ENCODE measurements at regions not wholly inside any gene's neighbourhood (a gene's known extent, or its start where the extent isn't known, plus 50 kb on each side); places are given as distances from the start of the nearest gene placed in this dataset.
"Not testable (repeated sequence)": the region's sequence is repeated elsewhere in the genome, so short reads cannot be mapped to it uniquely, and the experiment has no call there.

DNA sequence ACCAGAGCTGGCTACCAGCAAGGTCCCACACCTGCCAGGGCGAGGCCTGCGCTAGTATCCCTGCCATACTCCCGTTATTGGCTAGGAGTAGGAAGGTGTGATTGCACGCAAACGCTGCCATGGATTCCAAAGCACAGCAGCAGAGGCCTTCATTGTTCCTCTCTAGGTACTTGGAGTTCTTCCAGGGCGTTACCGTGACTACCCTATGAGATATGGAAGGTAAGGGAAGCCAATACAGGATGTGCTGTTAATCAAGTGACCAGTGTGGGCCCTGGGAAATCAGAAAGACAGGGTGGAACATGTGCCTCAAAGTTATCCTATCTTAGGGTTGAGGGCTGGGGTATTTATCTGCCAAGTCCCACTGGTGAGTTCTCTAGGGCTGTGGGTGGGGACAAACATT is 320.7 kb upstream of the DPP6 start:
- H3K4me3 ChIP-seq (ENCODE audit: low read depth in 2 of 2, low read length in 2 of 2); intact Hi-C loops (cut with micrococcal nuclease; ENCODE audit: unreplicated experiment); CTCF ChIA-PET; DNase-seq (ENCODE audit: low read depth, low spot score); H3K27ac ChIP-seq (ENCODE audit: low read length); BruUV-seq (replicated peaks); in situ Hi-C loops (cut with HindIII; ENCODE audit: low pct_unique_long_range_greater_than_20kb, low sequenced_read_pairs); ATAC-seq; H3K4me1 ChIP-seq (ENCODE audit: control insufficient read depth, insufficient read depth, low read length); H3K9me3 ChIP-seq (ENCODE audit: control insufficient read depth, insufficient read depth, low read depth, low read length); POLR2A ChIA-PET; H3K27me3 ChIP-seq (ENCODE audit: control insufficient read depth, insufficient read depth, low read length); H3K36me3 ChIP-seq (ENCODE audit: control insufficient read depth, insufficient read depth, low read length): not testable (repeated sequence)

DNA sequence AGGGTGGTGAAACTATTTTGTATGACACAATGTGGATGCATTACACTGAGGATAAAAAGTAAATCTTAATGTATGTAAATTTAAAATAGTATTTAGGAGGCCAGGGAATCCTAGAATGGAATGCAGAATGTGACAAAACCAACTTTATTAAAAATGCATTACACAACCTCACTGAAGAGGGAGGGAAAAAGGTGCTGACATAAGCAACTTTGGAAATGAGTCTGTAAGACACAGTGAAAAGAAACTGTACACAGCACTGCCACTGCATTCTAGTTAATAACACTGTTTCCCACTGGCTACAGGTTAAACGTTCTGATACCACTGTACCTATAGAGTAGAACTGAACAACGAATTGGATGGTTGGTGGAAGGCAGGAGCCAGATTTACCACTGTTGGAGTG is 308.8 kb upstream of the DPP6 start:
- intact Hi-C loops (cut with micrococcal nuclease; ENCODE audit: unreplicated experiment); H3K4me3 ChIP-seq (ENCODE audit: low read depth in 2 of 2, low read length in 2 of 2); DNase-seq (ENCODE audit: low read depth, low spot score); ATAC-seq; in situ Hi-C loops (cut with HindIII; ENCODE audit: low pct_unique_long_range_greater_than_20kb, low sequenced_read_pairs); H3K27ac ChIP-seq (ENCODE audit: low read length); BruUV-seq (replicated peaks); H3K9me3 ChIP-seq (ENCODE audit: control insufficient read depth, insufficient read depth, low read depth, low read length); H3K27me3 ChIP-seq (ENCODE audit: control insufficient read depth, insufficient read depth, low read length); CTCF ChIA-PET; POLR2A ChIA-PET; H3K36me3 ChIP-seq (ENCODE audit: control insufficient read depth, insufficient read depth, low read length); H3K4me1 ChIP-seq (ENCODE audit: control insufficient read depth, insufficient read depth, low read length): not testable (repeated sequence)

DNA sequence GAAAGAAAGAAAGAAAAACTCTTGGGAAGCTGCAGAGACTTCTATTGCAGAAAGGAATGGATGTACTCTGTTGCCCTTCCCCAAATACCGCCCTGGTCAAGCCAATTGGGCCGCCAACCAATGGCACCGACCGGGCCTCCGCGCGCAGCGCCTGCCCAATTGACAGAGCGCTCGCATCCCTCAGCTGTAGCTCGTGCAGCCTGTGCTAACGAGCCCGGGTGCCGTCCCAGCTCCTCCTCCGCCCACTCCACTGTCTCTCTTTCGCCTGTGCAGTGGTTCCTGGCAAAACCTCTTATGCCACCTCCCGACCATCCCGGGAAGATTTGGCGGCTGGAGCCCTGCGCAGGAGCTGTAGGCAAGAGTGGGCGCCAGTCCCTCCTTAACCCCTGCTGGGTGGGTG is 304.2 kb upstream of the DPP6 start:
- intact Hi-C loops (cut with micrococcal nuclease; ENCODE audit: unreplicated experiment); ATAC-seq; H3K4me3 ChIP-seq (ENCODE audit: low read depth in 2 of 2, low read length in 2 of 2); DNase-seq (ENCODE audit: low read depth, low spot score); POLR2A ChIA-PET; BruUV-seq (replicated peaks); H3K4me1 ChIP-seq (ENCODE audit: control insufficient read depth, insufficient read depth, low read length); H3K27ac ChIP-seq (ENCODE audit: low read length); H3K9me3 ChIP-seq (ENCODE audit: control insufficient read depth, insufficient read depth, low read depth, low read length); CTCF ChIA-PET; in situ Hi-C loops (cut with HindIII; ENCODE audit: low pct_unique_long_range_greater_than_20kb, low sequenced_read_pairs); H3K27me3 ChIP-seq (ENCODE audit: control insufficient read depth, insufficient read depth, low read length); H3K36me3 ChIP-seq (ENCODE audit: control insufficient read depth, insufficient read depth, low read length): not testable (repeated sequence)

DNA sequence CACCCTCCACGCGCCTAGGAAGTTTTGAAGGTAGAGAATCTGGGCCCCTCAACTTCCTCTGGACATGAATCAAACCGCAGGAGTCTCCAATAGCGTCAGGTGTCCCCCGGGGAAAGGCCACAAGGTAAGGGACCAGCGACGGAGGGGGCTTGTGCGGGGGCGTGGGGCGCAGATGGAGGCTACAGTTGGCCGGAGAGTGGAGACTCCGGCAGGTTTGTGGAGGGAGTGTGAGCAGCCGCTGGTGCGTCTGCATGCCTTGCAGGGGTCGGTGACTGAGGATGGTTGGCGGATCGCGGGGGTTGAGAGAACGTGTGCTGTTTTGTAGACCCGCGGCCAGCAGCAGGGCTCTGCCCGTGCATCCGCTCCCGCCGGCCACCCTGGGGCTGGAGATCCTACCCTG is 303.3 kb upstream of the DPP6 start:
- DNase-seq (ENCODE audit: low read depth, low spot score); ATAC-seq; H3K36me3 ChIP-seq (ENCODE audit: control insufficient read depth, insufficient read depth, low read length); H3K4me3 ChIP-seq (ENCODE audit: low read depth in 2 of 2, low read length in 2 of 2); H3K27ac ChIP-seq (ENCODE audit: low read length); H3K27me3 ChIP-seq (ENCODE audit: control insufficient read depth, insufficient read depth, low read length); in situ Hi-C loops (cut with HindIII; ENCODE audit: low pct_unique_long_range_greater_than_20kb, low sequenced_read_pairs); POLR2A ChIA-PET; H3K9me3 ChIP-seq (ENCODE audit: control insufficient read depth, insufficient read depth, low read depth, low read length); intact Hi-C loops (cut with micrococcal nuclease; ENCODE audit: unreplicated experiment); CTCF ChIA-PET; BruUV-seq (replicated peaks); H3K4me1 ChIP-seq (ENCODE audit: control insufficient read depth, insufficient read depth, low read length): not testable (repeated sequence)

DNA sequence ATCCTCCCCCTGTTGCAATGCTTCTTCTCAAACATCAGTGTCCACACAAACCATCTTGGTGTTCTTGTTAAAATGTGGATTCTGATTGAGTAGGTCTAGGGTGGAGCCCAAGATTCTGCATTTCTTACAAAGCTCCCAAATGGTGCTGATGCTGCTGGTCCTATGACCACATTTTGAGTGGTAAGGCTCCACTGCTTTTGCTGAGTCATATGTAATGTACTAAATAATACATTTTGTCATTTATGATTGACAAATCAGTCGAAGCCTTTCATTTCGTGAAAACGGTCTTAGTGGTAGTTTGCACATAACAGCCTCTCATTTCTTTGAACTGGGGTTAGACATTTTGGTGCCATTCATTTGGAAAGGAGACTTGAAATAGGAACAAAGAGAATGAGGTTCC is 286.3 kb upstream of the DPP6 start:
- intact Hi-C loops (cut with micrococcal nuclease; ENCODE audit: unreplicated experiment); CTCF ChIA-PET; POLR2A ChIA-PET; H3K4me1 ChIP-seq (ENCODE audit: control insufficient read depth, insufficient read depth, low read length); ATAC-seq; H3K27me3 ChIP-seq (ENCODE audit: control insufficient read depth, insufficient read depth, low read length); H3K4me3 ChIP-seq (ENCODE audit: low read depth in 2 of 2, low read length in 2 of 2); BruUV-seq (replicated peaks); in situ Hi-C loops (cut with HindIII; ENCODE audit: low pct_unique_long_range_greater_than_20kb, low sequenced_read_pairs); DNase-seq (ENCODE audit: low read depth, low spot score); H3K36me3 ChIP-seq (ENCODE audit: control insufficient read depth, insufficient read depth, low read length); H3K9me3 ChIP-seq (ENCODE audit: control insufficient read depth, insufficient read depth, low read depth, low read length); H3K27ac ChIP-seq (ENCODE audit: low read length): not testable (repeated sequence)

DNA sequence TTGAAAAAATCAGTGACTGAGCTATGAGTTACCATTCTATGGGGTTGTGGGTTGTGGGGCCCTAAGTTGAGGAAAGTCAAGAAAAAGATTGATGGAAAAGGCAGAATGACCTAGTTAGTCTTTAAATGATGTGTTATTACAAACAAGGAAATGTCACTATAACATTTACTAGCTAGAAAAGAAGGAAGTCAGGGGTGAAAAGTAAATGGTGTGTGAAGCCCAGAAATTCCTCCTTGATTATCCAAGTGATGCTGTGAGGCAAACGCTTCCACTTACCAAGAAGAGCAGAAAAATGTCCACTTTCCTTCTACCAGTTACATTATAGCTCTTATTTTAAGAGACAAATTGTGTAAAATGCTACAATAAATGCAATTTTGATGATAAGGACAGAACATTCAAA is 285.3 kb upstream of the DPP6 start:
- in situ Hi-C loops (cut with HindIII; ENCODE audit: low pct_unique_long_range_greater_than_20kb, low sequenced_read_pairs): not testable (repeated sequence)

More for the DNA sequence above, 285.3 kb upstream of the DPP6 start:
- H3K36me3 ChIP-seq (ENCODE audit: control insufficient read depth, insufficient read depth, low read length); BruUV-seq (replicated peaks); DNase-seq (ENCODE audit: low read depth, low spot score); H3K9me3 ChIP-seq (ENCODE audit: control insufficient read depth, insufficient read depth, low read depth, low read length); intact Hi-C loops (cut with micrococcal nuclease; ENCODE audit: unreplicated experiment); H3K27me3 ChIP-seq (ENCODE audit: control insufficient read depth, insufficient read depth, low read length); POLR2A ChIA-PET; CTCF ChIA-PET; ATAC-seq; H3K27ac ChIP-seq (ENCODE audit: low read length); H3K4me1 ChIP-seq (ENCODE audit: control insufficient read depth, insufficient read depth, low read length); H3K4me3 ChIP-seq (ENCODE audit: low read depth in 2 of 2, low read length in 2 of 2): not testable (repeated sequence)
